Prostate gland (tissue), 2 donors: ENCODE measurements at regions not wholly inside any gene's neighbourhood (a gene's known extent, or its start where the extent isn't known, plus 50 kb on each side); places are given as distances from the start of the nearest gene placed in this dataset.

Source experiments
- POLR2AphosphoS5 ChIP-seq: sonication (generic); formaldehyde crosslinking; IDR thresholded peaks from one replicate; pipeline ENCODE4 v1.6.1; 2017; ENCODE audit warnings: antibody characterized with exemption
- TF ChIP-seq, protein P1 (sequence below), 4 experiments: fragments of 200-600 bp in 2 of 4; fragments of 450-650 bp in 2 of 4; sonication (generic) in 2 of 4; IDR thresholded peaks; 1 replicate in 3 of 4; 2 replicates in 1 of 4; pipeline ENCODE4 v1.5.1; 2016 to 2019; ENCODE audit warnings: antibody characterized with exemption in 4 of 4, mild to moderate bottlenecking in 2 of 4, moderate library complexity in 2 of 4

DNA sequence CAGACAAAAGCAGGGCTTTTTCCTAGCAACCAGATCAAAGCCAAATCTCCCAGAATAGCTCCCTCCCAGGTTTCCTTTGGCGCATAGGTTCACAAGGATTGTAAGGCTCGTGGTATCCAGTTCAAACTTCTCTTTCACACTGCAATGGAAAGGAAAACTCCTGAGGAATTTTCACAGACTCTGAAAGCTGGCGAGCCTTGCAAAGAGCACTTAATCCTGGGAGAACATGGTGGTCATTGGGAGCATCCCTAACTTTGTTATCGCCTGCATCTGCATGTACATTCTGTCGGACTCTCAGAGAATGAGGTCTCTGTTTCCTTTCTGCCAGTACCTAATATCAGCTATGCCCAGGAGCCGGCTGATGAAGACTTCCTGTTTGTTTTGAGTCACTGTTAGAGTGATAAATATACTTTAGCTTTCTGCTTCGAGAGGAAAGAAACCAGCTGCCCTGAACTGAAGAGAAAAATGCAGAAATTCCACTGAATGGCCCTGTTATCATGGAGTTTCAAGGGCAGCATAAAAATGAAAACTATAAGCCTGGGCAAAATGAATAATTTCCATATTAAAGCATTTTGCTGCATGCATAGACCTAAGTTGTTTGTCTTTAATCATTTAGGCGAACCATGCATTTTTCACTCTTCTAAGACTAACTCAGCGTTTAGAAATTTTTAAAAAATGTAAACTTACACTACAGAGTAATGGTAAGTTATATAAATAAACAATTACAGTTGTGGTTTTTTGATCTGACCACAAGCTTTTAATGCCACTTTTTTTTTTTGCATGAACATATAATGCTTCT lies 76.4 kb upstream of the ZEB2 start:
- TF ChIP-seq, protein P1, sequence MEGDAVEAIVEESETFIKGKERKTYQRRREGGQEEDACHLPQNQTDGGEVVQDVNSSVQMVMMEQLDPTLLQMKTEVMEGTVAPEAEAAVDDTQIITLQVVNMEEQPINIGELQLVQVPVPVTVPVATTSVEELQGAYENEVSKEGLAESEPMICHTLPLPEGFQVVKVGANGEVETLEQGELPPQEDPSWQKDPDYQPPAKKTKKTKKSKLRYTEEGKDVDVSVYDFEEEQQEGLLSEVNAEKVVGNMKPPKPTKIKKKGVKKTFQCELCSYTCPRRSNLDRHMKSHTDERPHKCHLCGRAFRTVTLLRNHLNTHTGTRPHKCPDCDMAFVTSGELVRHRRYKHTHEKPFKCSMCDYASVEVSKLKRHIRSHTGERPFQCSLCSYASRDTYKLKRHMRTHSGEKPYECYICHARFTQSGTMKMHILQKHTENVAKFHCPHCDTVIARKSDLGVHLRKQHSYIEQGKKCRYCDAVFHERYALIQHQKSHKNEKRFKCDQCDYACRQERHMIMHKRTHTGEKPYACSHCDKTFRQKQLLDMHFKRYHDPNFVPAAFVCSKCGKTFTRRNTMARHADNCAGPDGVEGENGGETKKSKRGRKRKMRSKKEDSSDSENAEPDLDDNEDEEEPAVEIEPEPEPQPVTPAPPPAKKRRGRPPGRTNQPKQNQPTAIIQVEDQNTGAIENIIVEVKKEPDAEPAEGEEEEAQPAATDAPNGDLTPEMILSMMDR (IDR thresholded peaks at IDR 0.05): no peak
- TF ChIP-seq POLR2AphosphoS5: peak; percentile 6
